Subcutaneous abdominal adipose tissue (tissue), 5 donors: ENCODE measurements at regions not wholly inside any gene's neighbourhood (a gene's known extent, or its start where the extent isn't known, plus 50 kb on each side); places are given as distances from the start of the nearest gene placed in this dataset.

Experiments used
- H3K27ac ChIP-seq: one replicate; pipeline ENCODE4 v1.7.0; 2013; ENCODE audit warnings: low read depth, mild to moderate bottlenecking, inconsistent platforms, low read length, moderate library complexity
- H3K27me3 ChIP-seq, 5 donors: one replicate each; pipeline ENCODE4 v1.7.0; 2013; ENCODE audit warnings: low read length in 5 of 5, inconsistent platforms in 1 of 5; ENCODE audit not compliant: control insufficient read depth in 5 of 5, insufficient read depth in 4 of 5
- H3K36me3 ChIP-seq, 5 donors: one replicate each; pipeline ENCODE4 v1.7.0; 2013; ENCODE audit warnings: low read length in 5 of 5; ENCODE audit not compliant: control insufficient read depth in 5 of 5, insufficient read depth in 5 of 5
- H3K4me1 ChIP-seq, 5 donors: one replicate each; pipeline ENCODE4 v1.7.0; 2013; ENCODE audit warnings: low read length in 5 of 5, mild to moderate bottlenecking in 3 of 5, moderate library complexity in 1 of 5; ENCODE audit not compliant: control insufficient read depth in 5 of 5, insufficient read depth in 5 of 5
- H3K4me3 ChIP-seq, 5 donors: one replicate each; pipeline ENCODE4 v1.7.0; 2013; ENCODE audit warnings: low read length in 5 of 5, low read depth in 1 of 5
- H3K9ac ChIP-seq, 5 donors: one replicate each; pipeline ENCODE4 v1.7.0; 2013; ENCODE audit warnings: low read length in 5 of 5, mild to moderate bottlenecking in 4 of 5, moderate library complexity in 3 of 5
- H3K9me3 ChIP-seq, 5 donors: one replicate each; pipeline ENCODE4 v1.7.0; 2013; ENCODE audit warnings: low read length in 5 of 5; ENCODE audit not compliant: control insufficient read depth in 5 of 5
- donor health status: healthy.
- donor health status: healthy.
- donor health status: healthy.
- donor health status: healthy.
- donor health status: healthy.

DNA sequence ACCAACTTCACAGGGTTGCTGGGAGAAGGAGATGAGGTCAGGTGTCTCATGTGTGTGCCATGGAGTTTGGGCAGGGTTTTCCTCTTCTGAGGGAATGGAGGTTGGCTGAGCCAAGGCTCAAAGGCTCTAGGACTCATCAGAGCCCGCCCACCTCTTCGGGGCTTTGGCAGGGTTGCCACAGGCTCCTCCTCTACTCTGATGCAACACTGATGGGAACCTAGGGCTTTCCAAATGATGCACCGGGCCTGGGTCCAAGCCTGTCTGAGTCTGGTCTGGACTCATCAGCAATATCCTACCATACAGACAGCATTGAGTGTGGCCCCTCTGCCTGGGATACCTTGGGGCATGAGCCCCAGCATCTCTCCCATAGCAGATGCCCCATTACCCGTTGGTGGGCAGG, 59.5 kb upstream of the LHX1 start:
- H3K4me3 ChIP-seq, result no peak overlapping the region
- no peaks in the 10 kb centered on the region for H3K4me1 ChIP-seq
- no peaks in the 10 kb centered on the region for H3K36me3 ChIP-seq
- peaks cover 6 to 19% (median 16%) of the 10 kb centered on the region in 5 donors for H3K9me3 ChIP-seq
- peaks cover 9 to 29% (median 13%) of the 10 kb centered on the region in 5 donors for H3K27me3 ChIP-seq
- no peak overlapping the region for H3K27ac ChIP-seq
- H3K9ac ChIP-seq, result no peak overlapping the region

DNA sequence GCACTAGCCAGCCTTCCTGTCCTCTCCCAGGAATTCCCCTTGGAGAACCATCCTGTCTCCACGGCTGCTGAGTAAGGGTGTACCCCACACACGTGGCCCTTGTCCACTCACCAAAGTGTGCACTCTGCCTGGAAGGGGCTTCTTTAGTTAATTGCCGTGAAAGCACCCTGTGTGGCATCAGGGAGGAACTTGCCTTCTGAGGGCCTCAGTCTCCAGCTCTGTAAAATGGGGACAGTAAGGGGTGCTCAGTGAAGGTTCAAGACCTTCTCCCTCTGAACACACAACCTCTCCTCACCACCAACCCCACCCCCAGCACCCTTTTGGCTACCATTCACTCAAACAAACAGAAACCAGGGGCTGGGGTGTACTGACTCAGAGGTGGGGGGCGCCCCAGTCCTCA, 59.1 kb upstream of the LHX1 start:
- Histone ChIP-seq H3K9me3 (peaks cover 6 to 21% (median 16%) of the 10 kb centered on the region in 5 donors), H3K36me3 (no peaks in the 10 kb centered on the region), H3K4me3 (no peak overlapping the region), H3K27me3 (peaks cover 9 to 30% (median 13%) of the 10 kb centered on the region in 5 donors), H3K9ac (no peak overlapping the region), H3K4me1 (no peaks in the 10 kb centered on the region), H3K27ac (no peak overlapping the region)

DNA sequence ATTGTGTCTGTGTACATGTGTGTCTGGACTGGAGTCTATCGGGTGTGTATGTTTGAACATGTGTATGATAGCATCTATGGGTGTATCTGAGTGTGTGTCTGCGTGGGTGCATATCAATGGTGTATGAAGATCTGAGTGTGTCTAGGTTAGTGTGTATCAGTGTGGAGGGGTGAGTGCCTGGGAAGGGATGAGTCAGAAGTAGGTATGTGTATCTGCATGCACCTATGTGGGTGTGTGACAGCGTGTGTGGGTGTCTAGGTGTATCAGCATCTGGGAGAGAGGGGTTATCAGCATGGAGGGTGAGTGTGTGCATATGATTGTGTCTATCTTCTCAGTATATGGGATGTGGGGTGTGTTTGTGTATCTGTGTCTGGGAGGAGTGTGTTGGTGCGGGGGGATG, 58.2 kb upstream of the LHX1 start:
- Histone ChIP-seq H3K9me3 (peaks cover 6 to 23% (median 16%) of the 10 kb centered on the region in 5 donors), H3K27ac (no peak overlapping the region), H3K4me3 (no peak overlapping the region), H3K4me1 (no peaks in the 10 kb centered on the region), H3K9ac (no peak overlapping the region), H3K27me3 (peaks cover 9 to 32% (median 13%) of the 10 kb centered on the region in 5 donors), H3K36me3 (no peaks in the 10 kb centered on the region)

DNA sequence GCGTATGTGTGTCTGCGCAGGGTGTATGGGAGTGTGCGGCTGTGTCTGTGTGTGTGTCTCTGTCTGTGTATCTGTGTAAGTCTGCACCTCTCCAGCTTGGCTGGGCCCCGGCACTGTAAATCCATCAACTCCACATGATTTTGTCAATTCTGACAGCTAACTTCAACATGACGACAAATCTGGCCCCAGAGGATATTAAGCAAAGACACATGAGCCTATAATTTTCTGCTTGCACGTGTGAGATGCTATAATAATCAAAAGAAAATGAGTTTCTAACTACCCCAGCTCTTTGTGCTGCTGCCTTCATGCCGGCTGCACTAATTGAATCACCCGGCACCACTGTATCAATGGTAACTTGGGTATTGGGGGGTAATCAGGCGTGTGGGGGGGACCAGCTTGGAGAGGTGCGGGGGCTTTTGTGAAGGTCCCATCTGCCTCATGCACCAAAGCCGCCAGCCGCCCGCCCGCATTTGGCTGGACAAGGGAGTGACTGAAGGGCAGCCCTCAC, 57.6 kb upstream of the LHX1 start:
- no peak overlapping the region for H3K9ac ChIP-seq
- no peak overlapping the region for H3K27ac ChIP-seq
- H3K4me1 ChIP-seq, result no peaks in the 10 kb centered on the region
- peaks cover 6 to 23% (median 16%) of the 10 kb centered on the region in 5 donors for H3K9me3 ChIP-seq
- peaks cover 13 to 36% (median 16%) of the 10 kb centered on the region in 5 donors for H3K27me3 ChIP-seq
- H3K36me3 ChIP-seq, result no peaks in the 10 kb centered on the region
- no peak overlapping the region for H3K4me3 ChIP-seq

DNA sequence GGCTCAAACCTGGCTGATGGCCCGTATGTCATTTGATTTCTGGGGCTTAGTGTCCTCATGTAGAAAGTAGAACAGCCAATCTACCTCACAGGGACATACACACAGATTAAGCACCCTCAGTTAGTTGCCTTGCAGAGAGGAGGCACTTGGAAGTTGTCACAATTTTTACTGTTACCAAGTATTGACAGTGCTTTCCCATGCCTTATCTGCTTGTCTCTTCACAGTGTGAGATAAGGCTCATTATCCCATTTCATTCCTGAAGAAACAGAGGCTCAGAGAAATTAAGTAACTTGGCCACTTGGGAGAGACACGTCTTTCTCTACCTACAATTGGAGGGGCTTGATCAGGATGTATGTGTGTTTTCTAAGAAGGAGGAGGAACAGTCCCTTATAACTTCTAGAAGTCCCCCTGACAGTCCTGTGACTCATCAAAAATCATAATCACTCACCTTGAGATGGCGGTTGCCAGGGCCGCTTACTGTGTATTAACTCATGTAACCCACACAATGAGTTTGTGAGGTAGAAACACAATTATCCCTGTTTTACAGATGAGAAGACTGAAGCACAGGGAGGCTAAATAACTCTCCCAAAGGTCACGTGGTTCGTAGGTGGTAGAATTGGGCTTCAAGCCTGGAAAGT, 56.9 kb upstream of the LHX1 start:
- H3K27ac ChIP-seq, result no peak overlapping the region
- H3K9me3 ChIP-seq, result peaks cover 6 to 23% (median 16%) of the 10 kb centered on the region in 5 donors
- H3K9ac ChIP-seq, result no peak overlapping the region
- no peak overlapping the region for H3K4me3 ChIP-seq
- H3K27me3 ChIP-seq, result peaks cover 17 to 43% (median 23%) of the 10 kb centered on the region in 5 donors
- H3K4me1 ChIP-seq, result no peaks in the 10 kb centered on the region
- H3K36me3 ChIP-seq, result no peaks in the 10 kb centered on the region

DNA sequence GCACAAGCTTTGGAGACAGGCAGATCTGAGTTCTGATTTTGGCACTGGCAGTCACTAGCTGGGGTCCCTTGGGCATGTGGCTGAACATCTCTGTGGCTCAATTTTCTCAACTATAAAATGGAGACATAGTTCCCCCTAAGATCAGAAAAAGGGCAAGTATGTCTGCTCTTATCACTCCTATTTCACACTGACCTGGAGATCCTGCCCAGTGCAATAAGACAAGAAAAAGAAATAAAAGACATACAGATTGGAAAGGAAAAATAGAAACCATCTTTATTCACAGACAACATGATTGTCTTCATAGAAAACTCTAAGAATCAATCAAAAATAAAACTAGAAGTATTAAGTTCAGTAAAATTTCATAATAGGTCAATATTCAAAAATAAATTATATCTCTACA, 56.0 kb upstream of the LHX1 start:
- Histone ChIP-seq H3K9ac (no peak overlapping the region), H3K4me3 (no peak overlapping the region), H3K4me1 (no peaks in the 10 kb centered on the region), H3K9me3 (peaks cover 6 to 23% (median 17%) of the 10 kb centered on the region in 5 donors), H3K27me3 (peaks cover 22 to 52% (median 27%) of the 10 kb centered on the region in 5 donors), H3K36me3 (no peaks in the 10 kb centered on the region), H3K27ac (no peak overlapping the region)

DNA sequence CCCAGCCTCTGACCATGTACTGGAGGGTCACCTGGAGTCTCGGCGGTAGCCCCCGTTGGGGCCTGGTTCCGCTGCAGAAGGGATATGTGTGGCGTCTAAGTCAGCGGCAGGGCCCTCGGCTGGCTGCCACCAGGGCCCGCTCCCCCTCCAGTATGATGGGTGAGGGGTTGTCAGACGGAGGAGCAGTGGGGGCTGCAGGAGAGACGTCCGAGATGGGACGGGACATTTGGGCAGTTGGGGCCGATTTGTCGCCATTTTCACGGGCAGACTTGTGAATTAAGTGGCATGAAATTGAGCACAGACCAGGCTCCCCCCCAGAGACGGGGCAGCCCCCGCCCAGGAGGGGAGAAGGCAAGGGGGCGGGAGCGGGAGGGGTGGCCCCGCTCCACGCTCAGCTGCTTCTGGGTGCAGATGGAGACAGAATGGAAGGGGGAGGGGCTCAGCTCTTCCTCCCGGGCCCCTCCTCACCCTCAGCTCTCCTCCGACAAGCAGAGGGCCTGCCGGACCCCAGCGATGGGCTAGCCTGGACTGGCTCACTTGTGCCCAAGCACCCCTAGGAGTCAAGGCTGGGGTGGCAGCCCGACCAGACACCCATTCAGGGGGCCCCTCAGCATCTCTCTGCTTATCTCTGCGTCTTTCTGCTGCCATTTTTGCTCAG, 52.7 kb upstream of the LHX1 start:
- Histone ChIP-seq H3K27me3 (peaks cover 14 to 47% (median 22%) of the 10 kb centered on the region in 5 donors), H3K36me3 (no peaks in the 10 kb centered on the region), H3K9ac (no peak overlapping the region), H3K27ac (no peak overlapping the region), H3K4me3 (no peak overlapping the region), H3K9me3 (peaks cover 6 to 23% (median 17%) of the 10 kb centered on the region in 5 donors), H3K4me1 (no peaks in the 10 kb centered on the region)

DNA sequence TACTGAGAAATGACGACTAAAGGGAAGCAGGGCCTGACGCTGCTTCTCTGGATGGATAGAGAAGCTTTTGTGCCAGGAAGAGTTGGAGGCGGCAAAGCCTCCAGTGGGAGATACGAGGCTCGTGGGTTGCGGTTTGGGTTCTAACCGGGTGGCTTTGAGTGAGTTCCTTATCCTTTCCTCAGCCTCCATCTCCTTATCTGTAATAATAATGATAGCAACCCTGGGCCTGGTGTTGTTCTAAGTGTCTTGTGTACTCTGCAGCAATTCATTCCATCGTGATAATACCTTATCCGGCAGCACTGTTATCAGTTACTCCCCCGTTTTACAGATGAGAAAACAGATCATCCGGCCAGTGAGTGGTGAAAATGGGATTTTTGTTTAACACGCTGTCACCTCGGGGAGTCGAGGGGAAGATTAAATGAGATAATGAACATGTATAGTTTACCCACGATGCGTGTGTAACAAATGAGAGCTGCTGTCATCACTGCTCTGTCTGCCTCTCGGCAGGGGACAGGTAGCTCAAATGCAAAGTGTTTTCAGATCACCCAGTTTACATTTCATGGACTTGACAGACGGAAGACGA, 52.0 kb upstream of the LHX1 start:
- Histone ChIP-seq H3K27me3 (peaks cover 13 to 44% (median 22%) of the 10 kb centered on the region in 5 donors), H3K36me3 (no peaks in the 10 kb centered on the region), H3K27ac (no peak overlapping the region), H3K4me1 (no peaks in the 10 kb centered on the region), H3K9ac (no peak overlapping the region), H3K9me3 (peaks cover 6 to 23% (median 17%) of the 10 kb centered on the region in 5 donors), H3K4me3 (no peak overlapping the region)

DNA sequence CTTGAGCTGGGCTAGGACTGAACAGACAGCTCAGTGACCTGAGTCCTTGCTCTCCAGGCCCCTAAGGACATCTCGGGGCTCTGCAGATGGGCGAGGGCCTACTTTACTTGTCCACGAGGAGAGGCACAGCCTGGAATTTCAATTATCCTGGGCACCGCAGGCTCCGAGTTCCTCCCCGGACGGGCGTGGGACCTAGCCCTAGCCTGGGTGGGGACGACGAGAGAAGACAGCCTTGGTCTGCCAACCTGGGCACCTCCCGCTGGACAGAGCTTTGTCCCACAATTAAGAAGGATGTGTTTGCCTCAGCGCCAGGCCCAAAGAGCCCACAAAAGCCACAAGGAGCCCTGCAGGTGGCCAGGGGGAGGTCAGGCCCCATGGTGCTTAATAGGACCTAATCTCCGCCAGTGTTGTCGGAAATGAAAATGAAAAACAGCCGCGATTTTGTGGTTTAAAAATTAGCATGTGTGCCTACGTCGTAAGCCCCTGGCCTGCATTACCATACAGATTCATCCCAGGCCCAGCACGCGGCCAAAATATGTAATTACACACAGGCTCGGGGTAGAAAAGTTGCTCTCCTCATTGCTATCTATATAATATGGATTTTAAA, 51.4 kb upstream of the LHX1 start:
- Histone ChIP-seq H3K4me3 (no peak overlapping the region), H3K27me3 (peaks cover 19 to 50% (median 28%) of the 10 kb centered on the region in 5 donors), H3K36me3 (no peaks in the 10 kb centered on the region), H3K4me1 (no peaks in the 10 kb centered on the region), H3K27ac (no peak overlapping the region), H3K9me3 (peaks cover 2 to 22% (median 14%) of the 10 kb centered on the region in 5 donors), H3K9ac (no peak overlapping the region)
